ENCODE measurements at regions not wholly inside any gene's neighbourhood (a gene's known extent, or its start where the extent isn't known, plus 50 kb on each side); places are given as distances from the start of the nearest gene placed in this dataset.

DNA sequence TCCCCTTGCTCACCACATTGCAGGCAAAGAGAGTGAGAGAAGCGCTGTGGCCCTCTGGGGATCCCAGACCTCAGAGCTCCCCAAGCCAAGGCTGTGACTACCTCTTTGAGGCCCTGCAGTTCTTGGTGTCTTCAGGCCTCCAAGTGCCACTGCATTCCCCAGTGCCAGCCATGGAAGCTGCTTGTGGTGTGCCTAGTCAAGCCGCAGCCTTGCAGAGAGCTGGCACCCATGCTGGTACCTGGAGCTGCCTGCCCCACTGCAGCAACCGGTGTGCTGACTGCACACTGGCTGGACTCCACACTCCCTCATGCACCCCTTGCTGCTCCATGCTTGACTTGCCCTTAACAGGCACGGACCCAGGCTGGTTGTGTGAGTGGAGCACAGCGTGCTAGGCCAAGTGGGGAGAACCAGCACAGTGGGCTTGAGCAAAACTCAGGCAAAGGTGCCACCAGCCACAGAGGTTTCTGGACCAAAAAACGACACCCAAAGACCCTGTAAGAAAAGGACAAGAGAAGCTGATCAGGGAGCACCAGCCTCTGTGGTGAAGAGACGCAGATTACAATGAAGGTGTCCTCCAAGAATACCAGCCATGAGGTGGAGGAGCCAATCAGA, 113.5 kb upstream of the TMEM18 start:
- TF ChIP-seq, protein P1, sequence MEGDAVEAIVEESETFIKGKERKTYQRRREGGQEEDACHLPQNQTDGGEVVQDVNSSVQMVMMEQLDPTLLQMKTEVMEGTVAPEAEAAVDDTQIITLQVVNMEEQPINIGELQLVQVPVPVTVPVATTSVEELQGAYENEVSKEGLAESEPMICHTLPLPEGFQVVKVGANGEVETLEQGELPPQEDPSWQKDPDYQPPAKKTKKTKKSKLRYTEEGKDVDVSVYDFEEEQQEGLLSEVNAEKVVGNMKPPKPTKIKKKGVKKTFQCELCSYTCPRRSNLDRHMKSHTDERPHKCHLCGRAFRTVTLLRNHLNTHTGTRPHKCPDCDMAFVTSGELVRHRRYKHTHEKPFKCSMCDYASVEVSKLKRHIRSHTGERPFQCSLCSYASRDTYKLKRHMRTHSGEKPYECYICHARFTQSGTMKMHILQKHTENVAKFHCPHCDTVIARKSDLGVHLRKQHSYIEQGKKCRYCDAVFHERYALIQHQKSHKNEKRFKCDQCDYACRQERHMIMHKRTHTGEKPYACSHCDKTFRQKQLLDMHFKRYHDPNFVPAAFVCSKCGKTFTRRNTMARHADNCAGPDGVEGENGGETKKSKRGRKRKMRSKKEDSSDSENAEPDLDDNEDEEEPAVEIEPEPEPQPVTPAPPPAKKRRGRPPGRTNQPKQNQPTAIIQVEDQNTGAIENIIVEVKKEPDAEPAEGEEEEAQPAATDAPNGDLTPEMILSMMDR (conservative IDR thresholded peaks at IDR 0.05): no peak
- no peak for TF ChIP-seq ZFX (IDR thresholded peaks at IDR 0.05)
